GM12878 (cell line): ENCODE measurements at regions not wholly inside any gene's neighbourhood (a gene's known extent, or its start where the extent isn't known, plus 50 kb on each side); places are given as distances from the start of the nearest gene placed in this dataset.

Experiments
- ATAC-seq: fragments of 200-7000 bp; cut with Tn5 transposase; 3 replicates; pipeline ENCODE4 v1.9.1; 2020; ENCODE audit warnings: mild to moderate bottlenecking, moderate library complexity
- BruUV-seq: library from RNA; stranded (reverse); fragments of 400-500 nt; replicated peaks from 2 replicates; lab custom pipeline; 2021; lab: Mats Ljungman, UMichigan
- CTCF ChIA-PET: fragments of 300-600 bp; sonication (Branson Sonifier 250); formaldehyde crosslinking; extraction: SDS; loops from one replicate; lab custom pipeline; 2021; ENCODE audit warnings: inconsistent platforms; lab: Yijun Ruan, JAX
- POLR2A ChIA-PET: fragments of 350-600 bp; formaldehyde crosslinking; extraction: SDS; loops from one replicate; lab custom pipeline; 2021; ENCODE audit warnings: inconsistent platforms; lab: Charles Lee
- RAD21 ChIA-PET: fragments of 300-600 bp; sonication (Branson Sonifier 250); formaldehyde crosslinking; loops from one replicate; lab custom pipeline; 2023; ENCODE audit warnings: antibody characterized with exemption; ENCODE audit not compliant: unreplicated experiment; lab: Charles Lee
- SMC1A ChIA-PET: fragments of 300-600 bp; sonication (Branson Sonifier 250); formaldehyde crosslinking; loops from one replicate; lab custom pipeline; 2023; ENCODE audit not compliant: unreplicated experiment, uncharacterized antibody; lab: Charles Lee
- DNase-seq: peaks from one replicate; pipeline ENCODE4 v3.0.0-alpha.2; 2011; ENCODE audit warnings: low read depth, low spot score
- FAIRE-seq: peaks from 3 replicates; lab custom pipeline; 2011; peaks lifted over from hg19 to GRCh38; lab: Jason Lieb, UNC
- H2AFZ ChIP-seq: 2 replicates; pipeline ENCODE4 v1.6.0; 2011; ENCODE audit warnings: low read depth, low read length, control low read depth; ENCODE audit not compliant: control insufficient read depth
- H3K27ac ChIP-seq: 2 replicates; pipeline ENCODE4 v1.5.1; 2011; ENCODE audit warnings: control low read depth; ENCODE audit not compliant: control insufficient read depth, insufficient read depth
- H3K27me3 ChIP-seq, 2 experiments: replicated peaks in 1 of 2; 2 replicates each; pipeline versions ENCODE4 v1.6.0 to v1.6.1; 2011; ENCODE audit warnings: low read length in 1 of 2; ENCODE audit not compliant: control insufficient read depth in 2 of 2, insufficient read depth in 2 of 2
- H3K36me3 ChIP-seq, 2 experiments: 2 replicates each; pipeline ENCODE4 v1.5.1; 2011; ENCODE audit warnings: low read length in 1 of 2; ENCODE audit not compliant: control insufficient read depth in 2 of 2, insufficient read depth in 2 of 2
- H3K4me1 ChIP-seq: 2 replicates; pipeline ENCODE4 v1.6.1; 2011; ENCODE audit warnings: mild to moderate bottlenecking, low read length, moderate library complexity, mixed read lengths; ENCODE audit not compliant: control insufficient read depth, insufficient read depth
- H3K4me2 ChIP-seq: 2 replicates; pipeline ENCODE4 v1.6.0; 2011; ENCODE audit warnings: control low read depth; ENCODE audit not compliant: control insufficient read depth, insufficient read depth
- H3K4me3 ChIP-seq: fragments of 200-600 bp; sonication (generic); 2 replicates; pipeline ENCODE4 v1.5.1; 2016
- H3K79me2 ChIP-seq: 2 replicates; pipeline ENCODE4 v1.6.0; 2011; ENCODE audit warnings: low read length; ENCODE audit not compliant: control insufficient read depth, insufficient read depth
- H3K9ac ChIP-seq: 2 replicates; pipeline ENCODE4 v1.8.0; 2011; ENCODE audit warnings: low read length, control low read depth, mixed read lengths; ENCODE audit not compliant: control insufficient read depth, insufficient read depth
- H3K9me3 ChIP-seq: replicated peaks from 3 replicates; pipeline ENCODE4 v1.5.1; 2011; ENCODE audit warnings: mild to moderate bottlenecking, low read length; ENCODE audit not compliant: control insufficient read depth, insufficient read depth
- H4K20me1 ChIP-seq: 2 replicates; pipeline ENCODE4 v1.6.0; 2011; ENCODE audit not compliant: control insufficient read depth, insufficient read depth
- GATAD2B ChIP-seq: fragments of 450-650 bp; conservative IDR thresholded peaks from 2 replicates; pipeline ENCODE4 v1.6.1; 2017; ENCODE audit warnings: low read depth, mild to moderate bottlenecking, moderate library complexity
- MYB ChIP-seq: fragments of 150-350 bp; IDR thresholded peaks from 2 replicates; pipeline ENCODE4 v1.6.1; 2014; ENCODE audit warnings: mild to moderate bottlenecking, low read depth, low read length, borderline replicate concordance
- MYC ChIP-seq: IDR thresholded peaks from 2 replicates; pipeline ENCODE4 v1.6.1; 2011; ENCODE audit warnings: mild to moderate bottlenecking, low read length, moderate library complexity, inconsistent platforms; ENCODE audit not compliant: insufficient read depth, insufficient replicate concordance, insufficient read length, severe bottlenecking
- PAX8 ChIP-seq: fragments of 450-650 bp; IDR thresholded peaks from 2 replicates; pipeline ENCODE4 v1.6.1; 2017; ENCODE audit warnings: mild to moderate bottlenecking, moderate library complexity
- SIX5 ChIP-seq: IDR thresholded peaks from 2 replicates; pipeline ENCODE4 v1.6.1; 2011; ENCODE audit warnings: mild to moderate bottlenecking, low read depth, low read length, moderate library complexity; ENCODE audit not compliant: severe bottlenecking
- SREBF2 ChIP-seq: IDR thresholded peaks from 2 replicates; pipeline ENCODE4 v1.6.1; 2012; ENCODE audit warnings: mild to moderate bottlenecking, low read length
- WRNIP1 ChIP-seq: IDR thresholded peaks from 2 replicates; pipeline ENCODE4 v1.6.1; 2011; ENCODE audit warnings: low read depth, low read length, improper control_type of control experiment, borderline replicate concordance
- ZBED1 ChIP-seq: IDR thresholded peaks from 2 replicates; pipeline ENCODE4 v1.6.1; 2016; ENCODE audit warnings: borderline replicate concordance
- ZNF274 ChIP-seq: IDR thresholded peaks from one replicate; pipeline ENCODE4 v1.8.0; 2011; ENCODE audit not compliant: insufficient read length, insufficient read depth
- WGBS: methylation state at CpG from one replicate; pipeline ENCODE4 v1.1.6; 2016; ENCODE audit warnings: low lambda C conversion rate; ENCODE audit not compliant: insufficient replicate concordance, insufficient coverage; ENCODE audit errors: missing lambda C conversion rate; 5-methylcytosine and 5-hydroxymethylcytosine counted together
- in situ Hi-C: fragments of 300-500 bp; cut with MboI; formaldehyde crosslinking; loops from 9 replicates; pipeline ENCODE4 v1.14.3; 2018; ENCODE audit warnings: mixed read lengths
- intact Hi-C: fragments of 100-400 bp; cut with micrococcal nuclease; formaldehyde crosslinking; loops from one replicate; pipeline ENCODE4 v1.14.2; 2022; ENCODE audit not compliant: unreplicated experiment
- TF ChIP-seq, protein P1 (sequence below): IDR thresholded peaks from 2 replicates; pipeline ENCODE4 v1.6.1; 2012; ENCODE audit warnings: low read depth, low read length, improper control_type of control experiment
- TF ChIP-seq, protein P2 (sequence below): IDR thresholded peaks from 2 replicates; pipeline ENCODE4 v1.6.1; 2011; ENCODE audit warnings: mild to moderate bottlenecking, low read depth, low read length, moderate library complexity; ENCODE audit not compliant: insufficient replicate concordance

- BruUV-seq: no TSS peak
- TF ChIP-seq MYC: no peak
- no peak for TF ChIP-seq ZBED1
- TF ChIP-seq WRNIP1: no peak
- WGBS: 17% methylated on average over 3 of the region's 3 CpGs
These were observed 213.6 kb downstream of the NR4A2 start for GRCh38 chr2:156118753-156119416.

DNA sequence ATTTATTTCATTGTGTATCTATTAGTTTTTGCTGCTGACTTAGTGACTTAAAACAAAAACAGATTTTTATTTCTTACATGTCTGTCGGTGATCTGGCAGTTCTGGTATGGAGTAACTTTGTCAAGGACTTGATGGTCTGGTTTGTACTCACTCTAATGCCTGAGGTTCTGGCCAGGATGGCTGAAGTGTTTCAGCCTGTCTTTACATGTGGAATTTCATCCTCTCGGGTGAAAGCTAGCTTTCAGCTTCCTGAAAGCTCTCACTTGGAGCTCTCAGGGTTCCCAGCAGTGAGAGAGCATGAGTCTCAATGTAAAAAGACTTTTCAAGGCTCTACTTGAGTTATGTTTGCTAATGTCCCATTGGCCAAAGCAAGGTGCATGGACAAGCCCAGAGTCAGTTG lies 216.4 kb downstream of the NR4A2 start:
- no peaks in the 10 kb centered on the region for H4K20me1 ChIP-seq
- CTCF ChIA-PET: no interaction called here
- RAD21 ChIA-PET: no interaction called here
- in situ Hi-C loops (no loop called here), intact Hi-C loops (no loop called here)
- no peaks in the 10 kb centered on the region for H3K36me3 ChIP-seq
- H3K4me3 ChIP-seq: no peak overlapping the region
- no peaks in the 10 kb centered on the region for H3K79me2 ChIP-seq
- H3K9me3 ChIP-seq: no peaks in the 10 kb centered on the region
- H3K4me1 ChIP-seq: no peaks in the 10 kb centered on the region
- H3K4me2 ChIP-seq: no peak overlapping the region
- DNase-seq (no peak), FAIRE-seq (no peak), ATAC-seq (no peak)
- no peaks in the 10 kb centered on the region for H3K27me3 ChIP-seq
- 2% methylated on average over 2 of the region's 2 CpGs for WGBS
- H2AFZ ChIP-seq: no peak overlapping the region
- BruUV-seq: no TSS peak
- no peak overlapping the region for H3K9ac ChIP-seq
- TF ChIP-seq, protein P1, sequence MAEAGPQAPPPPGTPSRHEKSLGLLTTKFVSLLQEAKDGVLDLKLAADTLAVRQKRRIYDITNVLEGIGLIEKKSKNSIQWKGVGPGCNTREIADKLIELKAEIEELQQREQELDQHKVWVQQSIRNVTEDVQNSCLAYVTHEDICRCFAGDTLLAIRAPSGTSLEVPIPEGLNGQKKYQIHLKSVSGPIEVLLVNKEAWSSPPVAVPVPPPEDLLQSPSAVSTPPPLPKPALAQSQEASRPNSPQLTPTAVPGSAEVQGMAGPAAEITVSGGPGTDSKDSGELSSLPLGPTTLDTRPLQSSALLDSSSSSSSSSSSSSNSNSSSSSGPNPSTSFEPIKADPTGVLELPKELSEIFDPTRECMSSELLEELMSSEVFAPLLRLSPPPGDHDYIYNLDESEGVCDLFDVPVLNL: no peak
- TF ChIP-seq, protein P2, sequence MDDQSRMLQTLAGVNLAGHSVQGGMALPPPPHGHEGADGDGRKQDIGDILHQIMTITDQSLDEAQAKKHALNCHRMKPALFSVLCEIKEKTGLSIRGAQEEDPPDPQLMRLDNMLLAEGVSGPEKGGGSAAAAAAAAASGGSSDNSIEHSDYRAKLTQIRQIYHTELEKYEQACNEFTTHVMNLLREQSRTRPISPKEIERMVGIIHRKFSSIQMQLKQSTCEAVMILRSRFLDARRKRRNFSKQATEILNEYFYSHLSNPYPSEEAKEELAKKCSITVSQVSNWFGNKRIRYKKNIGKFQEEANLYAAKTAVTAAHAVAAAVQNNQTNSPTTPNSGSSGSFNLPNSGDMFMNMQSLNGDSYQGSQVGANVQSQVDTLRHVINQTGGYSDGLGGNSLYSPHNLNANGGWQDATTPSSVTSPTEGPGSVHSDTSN: no peak
- TF ChIP-seq GATAD2B (no peak), MYB (no peak), PAX8 (no peak), ZNF274 (no peak), SIX5 (no peak), SREBF2 (no peak)
- SMC1A ChIA-PET: no interaction called here
- POLR2A ChIA-PET: no interaction called here
- H3K27ac ChIP-seq: no peak overlapping the region

More at GRCh38 chr2:156118753-156119416, 213.6 kb downstream of the NR4A2 start:
- Histone ChIP-seq H3K9ac (no peak overlapping the region), H3K9me3 (no peaks in the 10 kb centered on the region), H3K79me2 (no peaks in the 10 kb centered on the region), H3K36me3 (no peaks in the 10 kb centered on the region), H3K27ac (no peak overlapping the region), H3K4me3 (no peak overlapping the region), H3K4me2 (no peak overlapping the region), H3K27me3 (no peaks in the 10 kb centered on the region), H2AFZ (no peak overlapping the region), H3K4me1 (no peaks in the 10 kb centered on the region), H4K20me1 (no peaks in the 10 kb centered on the region)
- FAIRE-seq (no peak), DNase-seq (no peak), ATAC-seq (no peak)
- CTCF ChIA-PET: interaction anchor here (0.6 to 1.2 kb wide), 3 partner anchors 19 to 1522 kb away, joined by 3 to 4 read pairs (median 3); no protein-coding TSS in a partner anchor
- SMC1A ChIA-PET: interaction anchor here (0.6 to 1.3 kb wide), 2 partner anchors 16 to 542 kb away, joined by 3 read pairs; no protein-coding TSS in a partner anchor
- intact Hi-C loops (no loop called here), in situ Hi-C loops (no loop called here)
- POLR2A ChIA-PET: no interaction called here
- RAD21 ChIA-PET: no interaction called here
